Fibroblast of skin of scalp (primary cell): ENCODE measurements at regions not wholly inside any gene's neighbourhood (a gene's known extent, or its start where the extent isn't known, plus 50 kb on each side); places are given as distances from the start of the nearest gene placed in this dataset.

Experiments used
- DNase-seq: peaks from one replicate; pipeline ENCODE4 v3.0.0-alpha.2; 2013

DNA sequence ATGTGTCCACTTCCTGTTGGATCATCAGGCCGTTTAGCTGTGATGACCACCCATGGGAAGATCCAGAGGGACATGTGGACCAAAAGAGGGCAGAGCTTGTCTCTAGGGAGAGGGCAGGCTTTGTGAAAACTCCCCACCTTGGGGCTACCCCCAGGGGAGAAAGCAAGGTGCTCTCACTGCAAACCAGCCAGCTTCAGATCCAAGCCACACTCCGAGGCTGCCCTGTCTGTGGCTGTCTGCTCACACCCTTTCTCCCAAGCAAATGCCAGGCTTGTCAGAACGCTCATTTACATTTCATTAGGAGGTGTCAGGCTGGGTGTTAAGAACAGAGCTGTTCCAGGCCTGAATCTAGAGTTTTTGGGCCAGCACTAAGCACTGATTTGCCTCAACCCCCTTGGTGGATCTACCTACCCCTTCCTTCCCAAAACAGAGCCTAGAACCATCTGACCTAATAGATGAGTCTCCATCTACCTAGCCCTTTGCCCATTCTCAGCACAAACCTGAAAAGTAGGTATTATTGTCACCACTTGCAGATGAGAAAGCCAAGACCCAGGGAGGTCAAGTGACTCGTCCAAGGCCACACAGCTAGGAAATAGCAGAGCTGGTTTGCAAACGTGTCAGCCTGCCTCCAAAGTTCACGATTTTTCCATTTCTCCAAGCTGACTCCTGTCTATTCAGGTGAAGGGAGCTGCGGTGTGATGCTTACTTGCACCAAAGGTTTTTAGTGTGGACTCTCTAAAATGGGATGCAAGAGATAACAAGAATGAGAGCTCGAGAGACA lies 130.9 kb downstream of the EMX2 start:
- DNase-seq: no peak

DNA sequence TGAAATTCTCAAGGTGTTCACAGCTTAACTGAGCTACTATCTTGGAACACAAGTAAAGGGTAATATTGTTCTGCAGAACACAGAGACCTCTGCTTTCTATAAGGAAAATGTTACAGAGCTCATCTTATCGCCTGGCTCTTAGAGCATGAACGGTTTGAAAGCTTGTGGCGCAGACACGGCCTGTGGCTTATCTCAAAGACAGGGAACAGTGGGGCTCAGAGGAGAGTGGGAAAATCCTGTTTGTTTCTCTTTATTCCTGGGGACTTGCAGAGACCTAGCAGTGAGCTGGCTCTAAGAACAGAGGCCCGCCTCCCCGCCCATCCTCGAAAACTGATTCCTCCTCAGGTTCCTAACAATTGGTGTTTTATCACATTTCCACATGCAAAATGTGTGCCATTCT lies 131.7 kb downstream of the EMX2 start:
- no peak for DNase-seq

DNA sequence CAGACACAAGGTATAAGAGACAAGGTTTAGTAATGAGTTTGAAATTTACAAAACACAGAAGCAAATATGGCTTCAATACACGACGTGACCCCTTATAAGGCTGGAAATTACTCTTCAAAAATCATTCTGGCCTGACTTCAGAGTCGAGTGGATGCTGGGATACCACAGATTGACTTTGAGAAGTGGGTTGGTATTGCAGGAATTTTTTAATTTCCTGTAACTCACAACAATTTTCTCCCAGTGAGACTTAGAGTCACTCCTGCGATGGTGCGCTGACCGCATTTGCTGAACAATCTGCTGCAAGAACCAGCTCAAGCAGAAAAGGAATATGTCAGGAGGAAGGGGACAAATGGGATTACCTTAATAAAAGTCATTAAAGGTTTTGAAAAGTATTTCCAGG lies 132.1 kb downstream of the EMX2 start:
- DNase-seq: peak; percentile 56

DNA sequence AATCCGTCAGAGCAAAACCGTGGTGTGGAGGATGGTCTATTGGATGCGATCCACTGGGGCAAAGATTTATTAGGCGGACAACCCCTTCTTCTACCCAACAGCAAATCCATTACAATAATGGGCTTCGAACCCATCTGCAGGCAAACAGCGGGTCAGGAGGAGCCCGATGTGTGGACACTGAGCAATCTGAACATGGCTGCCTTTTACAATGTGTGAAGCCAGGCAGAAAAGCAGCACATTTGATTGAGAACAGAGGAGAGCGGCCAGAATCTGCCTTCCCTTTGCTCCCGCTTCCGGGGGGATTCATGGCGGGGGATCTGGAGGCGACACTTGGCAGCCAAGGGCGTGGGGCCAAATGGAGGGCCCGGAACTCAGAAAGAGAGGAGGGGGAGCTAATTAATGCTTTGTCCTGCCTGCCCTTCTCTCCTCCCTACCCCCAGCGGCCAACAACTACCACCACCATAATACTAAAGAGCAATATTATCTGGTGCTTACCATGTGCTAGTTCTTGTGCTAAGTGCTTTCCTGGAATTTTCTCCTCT lies 133.0 kb downstream of the EMX2 start:
- DNase-seq: no peak

DNA sequence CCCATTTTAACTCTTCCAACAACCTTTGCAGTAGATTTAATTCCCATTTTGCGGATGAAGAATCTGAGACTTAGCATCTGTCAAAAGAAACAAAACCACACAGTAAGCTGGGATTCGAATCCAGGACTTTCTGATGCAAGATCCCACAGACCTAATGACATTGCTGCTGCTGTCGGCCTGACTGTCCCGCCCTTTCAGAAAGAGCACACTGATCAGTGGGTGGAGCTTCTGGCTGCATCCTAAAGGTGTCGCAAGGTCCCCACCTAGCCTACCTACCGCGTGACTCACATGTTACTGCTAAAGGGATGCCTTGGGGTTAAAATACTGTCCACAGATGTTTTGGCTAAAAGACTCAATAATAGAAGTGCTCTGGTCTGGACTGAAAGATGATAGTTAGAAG lies 134.7 kb downstream of the EMX2 start:
- no peak for DNase-seq

DNA sequence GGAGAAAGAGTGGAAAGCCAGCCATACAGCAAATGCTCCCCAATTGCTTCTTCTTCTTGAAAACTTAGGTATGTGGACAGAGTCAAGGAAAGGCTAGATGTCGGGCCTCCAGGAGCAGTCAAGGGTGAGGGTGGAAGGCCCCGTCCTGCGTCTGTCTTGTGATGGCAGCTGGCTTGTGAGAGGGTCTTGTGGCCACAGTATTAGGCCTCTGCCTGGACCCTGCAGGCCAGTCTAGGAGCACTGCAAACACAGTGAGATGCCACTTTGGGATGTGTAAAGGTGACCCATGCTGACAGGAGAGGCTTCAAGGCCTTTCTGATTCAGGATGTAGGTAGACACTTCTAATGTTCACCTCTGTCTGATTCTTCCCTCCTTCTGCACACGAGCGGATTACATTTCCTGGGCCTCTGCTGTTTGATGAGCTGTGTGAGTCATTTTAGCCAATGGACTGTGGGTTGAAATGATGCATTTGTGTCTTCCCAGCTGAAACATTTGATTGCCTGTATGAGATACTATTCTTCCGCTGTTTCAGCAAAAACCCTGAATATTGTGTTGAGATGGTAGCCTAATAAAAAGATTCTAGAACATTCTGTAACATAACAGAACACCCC lies 135.4 kb downstream of the EMX2 start:
- DNase-seq: no peak

DNA sequence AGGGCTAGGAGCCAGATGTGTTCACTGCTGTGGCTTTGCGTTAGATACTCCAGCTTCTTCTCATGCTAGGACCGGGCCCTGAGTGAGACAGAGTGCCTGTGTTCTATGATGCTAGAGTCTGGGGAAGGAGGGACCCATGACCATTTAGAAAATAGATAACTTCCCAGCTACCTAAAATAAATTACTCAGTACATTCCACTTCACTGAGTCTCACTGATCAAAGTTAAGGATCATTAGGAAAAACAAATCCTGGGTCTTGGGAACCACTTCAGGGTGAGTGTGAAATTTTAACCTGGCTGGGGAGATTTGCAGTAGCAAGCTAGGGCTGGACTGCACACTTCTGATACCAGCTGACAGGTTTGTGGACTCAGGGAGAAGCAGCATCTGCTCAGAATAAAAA lies 138.1 kb downstream of the EMX2 start:
- DNase-seq: no peak

DNA sequence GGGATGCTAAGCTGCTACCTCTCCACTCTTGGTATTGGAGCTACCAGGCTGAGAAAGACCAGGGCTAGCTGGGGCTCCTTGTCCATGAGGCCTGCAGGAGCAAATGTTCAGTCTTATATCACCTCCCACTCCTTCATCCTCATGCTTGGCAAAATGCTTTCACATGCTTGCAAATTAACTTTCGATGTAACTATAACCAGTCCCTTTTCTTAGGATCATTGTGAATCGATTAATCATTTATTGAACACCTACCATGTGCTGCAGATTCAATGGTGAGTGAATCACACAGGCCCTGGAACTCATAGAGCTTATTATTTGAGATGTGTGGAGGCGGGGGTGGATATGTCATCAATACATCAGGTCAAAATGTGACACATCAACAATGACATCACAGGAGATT lies 138.6 kb downstream of the EMX2 start:
- no peak for DNase-seq

DNA sequence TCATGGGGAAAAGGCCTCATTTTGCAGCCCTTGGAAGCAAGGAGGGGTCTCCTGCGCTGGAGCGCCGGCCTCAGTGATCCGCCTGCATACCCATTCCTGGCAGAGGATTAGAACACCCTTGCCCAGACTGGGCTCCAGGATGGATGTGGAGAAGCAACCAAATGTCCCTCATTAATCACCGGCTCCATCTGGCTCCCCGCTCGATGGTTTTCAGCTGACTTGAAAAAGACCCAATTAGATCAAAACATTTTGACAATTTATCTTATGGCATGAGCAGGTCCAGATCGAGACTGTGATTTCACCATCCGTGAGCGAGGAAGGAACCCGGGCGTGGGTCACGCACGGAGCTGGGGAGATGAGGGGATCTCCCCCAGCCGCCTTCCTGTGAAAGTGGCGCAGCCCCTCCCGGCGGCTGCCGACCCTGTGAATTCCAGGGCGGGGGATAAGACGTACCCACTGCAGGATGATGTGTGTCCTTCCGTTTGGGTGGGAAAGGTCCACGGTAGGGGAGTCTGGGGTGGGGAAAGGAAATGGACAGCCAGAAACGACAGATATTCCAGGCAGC lies 141.6 kb downstream of the EMX2 start:
- DNase-seq: no peak

DNA sequence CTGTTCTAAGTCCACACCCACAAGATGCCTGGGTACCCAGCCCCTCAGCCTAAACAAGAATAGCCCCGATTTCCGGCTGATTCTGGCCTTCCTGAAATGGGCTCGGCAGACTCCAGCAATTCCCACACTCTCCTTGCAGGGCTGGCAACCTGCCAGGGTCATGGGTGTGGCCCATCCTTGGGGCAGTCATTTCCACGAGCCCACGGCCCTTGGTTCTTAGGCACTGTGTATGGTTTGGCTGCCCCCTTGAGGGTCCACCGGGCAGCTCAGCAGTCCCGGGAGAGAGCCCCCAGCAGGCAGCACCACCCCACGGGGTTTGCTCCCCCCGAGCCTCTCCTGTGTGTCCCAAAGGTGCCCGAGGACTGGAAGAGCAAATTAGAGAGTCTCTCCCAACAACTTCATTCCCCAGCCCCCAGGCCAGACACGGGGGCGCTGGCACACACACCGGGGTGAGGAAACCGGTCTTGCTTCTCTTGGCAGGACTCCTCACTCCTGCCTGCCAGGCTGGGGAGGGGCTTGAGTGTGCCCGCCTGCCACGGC lies 142.2 kb downstream of the EMX2 start:
- peak; percentile 70 for DNase-seq

DNA sequence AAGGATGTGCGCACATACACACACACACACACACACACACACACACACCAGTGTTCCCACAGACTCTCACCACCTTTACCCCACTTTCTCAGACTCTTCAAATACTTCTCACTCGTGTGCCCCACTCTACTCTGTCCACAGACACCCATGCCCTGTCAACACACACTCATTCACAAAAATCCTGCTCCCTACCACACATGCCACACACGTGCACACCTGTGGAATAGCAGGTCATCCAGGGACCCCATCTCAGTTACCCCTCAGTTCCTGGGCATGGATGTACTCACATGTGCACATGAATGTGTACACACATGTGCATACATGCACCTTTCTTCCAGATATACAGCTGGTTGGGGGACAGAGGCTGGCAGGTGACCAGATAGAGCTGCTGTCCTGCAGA lies 142.9 kb downstream of the EMX2 start:
- no peak for DNase-seq

DNA sequence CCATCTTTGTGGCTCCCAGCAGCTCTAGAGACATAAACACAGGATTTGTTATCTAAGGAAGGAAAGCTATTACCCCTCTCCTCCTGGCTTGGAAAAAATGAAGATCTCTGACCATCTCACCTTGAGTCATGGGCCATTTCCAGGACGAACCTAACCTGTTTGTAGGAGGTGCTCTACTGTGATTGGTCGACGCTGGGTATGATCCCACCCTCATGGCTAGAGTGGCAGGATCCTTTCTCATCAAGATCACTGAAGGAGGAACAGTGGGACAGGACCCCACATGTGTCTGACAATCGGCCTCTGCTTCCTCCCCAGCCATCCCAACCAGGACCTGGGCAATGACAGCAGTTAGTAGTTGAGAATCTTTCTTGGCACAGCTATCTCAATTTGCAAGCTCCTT lies 144.1 kb downstream of the EMX2 start:
- no peak for DNase-seq

DNA sequence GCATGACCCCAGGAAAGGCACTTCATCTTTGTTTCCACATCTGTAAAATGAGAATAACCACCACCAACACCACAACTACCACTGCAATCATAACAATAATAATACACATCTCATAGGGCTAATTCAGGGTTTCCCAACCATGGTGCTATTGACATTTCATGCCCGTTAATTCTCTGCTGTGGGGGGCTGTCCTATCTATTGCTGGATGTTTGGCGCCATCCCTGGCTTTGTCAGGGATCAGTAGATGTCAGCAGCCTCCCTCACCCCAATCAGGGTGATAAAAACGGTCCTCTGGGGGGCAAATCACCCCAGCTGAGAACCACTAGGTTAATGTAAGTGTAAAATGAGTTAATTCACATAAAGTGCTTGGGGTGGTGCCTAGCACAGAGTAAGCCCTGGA lies 145.8 kb downstream of the EMX2 start:
- DNase-seq: no peak

DNA sequence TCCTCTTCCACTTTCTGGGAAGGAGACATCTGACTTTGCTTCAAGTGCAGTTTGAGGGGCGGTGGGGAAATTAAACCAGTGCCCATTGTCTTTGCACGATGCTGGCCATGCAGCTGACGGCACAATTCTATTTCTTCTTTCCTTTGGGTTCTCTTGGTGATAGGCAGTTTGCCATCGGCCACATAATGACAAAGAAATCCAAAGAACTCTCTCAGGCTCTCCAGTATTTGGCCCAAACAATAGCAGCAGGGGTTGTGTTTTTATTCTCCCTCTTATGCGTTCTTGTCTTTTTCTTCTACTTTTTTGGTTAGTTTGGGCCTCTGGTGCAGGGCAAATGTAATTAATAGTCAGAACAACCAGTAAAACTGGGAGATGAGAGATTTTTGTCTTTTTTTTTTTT lies 147.0 kb downstream of the EMX2 start:
- peak; percentile 50 for DNase-seq

DNA sequence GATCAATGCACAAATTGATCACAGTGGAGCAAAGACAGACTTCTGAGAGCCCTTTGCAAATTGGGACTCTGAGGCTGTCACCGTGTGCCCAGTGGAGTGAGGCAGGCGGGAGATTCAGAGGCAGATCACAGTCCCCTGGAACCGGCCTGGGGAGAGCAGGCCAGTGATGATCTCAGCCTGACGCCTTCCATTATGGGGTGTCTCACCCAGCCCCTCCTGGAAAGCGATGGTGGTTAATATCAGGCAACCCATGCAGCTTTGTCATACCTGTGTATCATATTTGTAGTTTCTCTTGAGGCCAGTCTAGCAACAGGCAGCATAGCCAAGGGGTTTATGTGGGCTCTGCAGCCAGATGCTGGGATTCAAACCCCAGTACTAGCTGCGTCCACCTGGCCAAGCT lies 147.8 kb downstream of the EMX2 start:
- no peak for DNase-seq

DNA sequence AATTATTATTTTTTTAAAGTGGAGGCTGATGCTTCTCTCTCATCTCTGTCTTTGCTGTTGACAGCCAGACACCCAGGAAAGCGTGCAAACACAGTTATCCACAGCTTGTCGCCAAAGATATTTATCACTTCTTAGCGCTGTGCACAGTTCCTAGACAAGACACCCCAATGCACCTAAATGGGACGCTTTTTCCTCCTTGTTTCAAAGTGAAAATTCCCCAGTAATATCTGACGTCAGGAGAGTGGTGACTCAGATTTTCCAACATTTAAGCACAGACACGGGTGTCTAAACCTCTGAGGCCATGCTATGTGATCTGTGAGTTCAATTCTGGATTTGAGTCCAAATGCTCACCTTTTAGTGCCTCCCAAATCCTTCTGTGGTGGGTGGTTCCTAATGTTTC lies 151.6 kb downstream of the EMX2 start:
- peak; percentile 20 for DNase-seq

DNA sequence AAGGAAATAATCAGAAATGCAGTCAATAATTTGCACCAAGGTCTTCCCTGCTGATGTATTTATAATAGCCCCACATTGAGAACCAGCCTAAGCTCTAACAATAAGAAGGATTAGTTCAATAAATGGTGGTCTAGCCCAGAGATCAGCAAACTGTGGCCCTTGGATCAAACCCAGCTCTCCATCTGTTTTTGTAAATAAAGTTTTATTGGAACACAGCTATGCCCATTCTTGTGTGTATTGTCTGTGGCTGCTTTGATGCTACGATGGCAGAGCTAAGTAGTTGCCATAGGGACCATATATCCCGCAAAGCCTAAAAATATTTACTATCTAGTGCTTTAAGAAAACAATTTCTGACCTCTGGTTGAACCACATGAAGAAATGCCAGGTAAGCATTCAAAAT lies 154.9 kb downstream of the EMX2 start:
- no peak for DNase-seq

DNA sequence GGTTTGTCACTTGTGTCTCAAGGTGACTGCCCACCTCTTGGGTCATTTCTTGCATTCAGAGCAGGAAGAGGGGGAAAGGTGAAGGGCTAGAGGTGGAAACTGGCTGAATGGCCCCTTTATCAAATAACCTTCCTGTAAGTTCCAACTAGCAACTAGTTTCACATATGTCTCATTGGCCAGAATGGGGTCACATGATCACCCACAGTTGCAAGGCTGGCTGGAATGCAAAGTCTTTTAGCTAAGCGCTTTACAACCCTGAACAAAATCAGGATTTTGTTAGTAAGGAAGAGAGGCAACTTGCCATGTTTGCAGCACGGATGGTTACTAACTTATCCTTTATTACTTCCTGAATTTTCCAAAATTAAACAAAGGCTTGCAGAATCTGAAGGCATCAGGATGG lies 156.3 kb downstream of the EMX2 start:
- DNase-seq: no peak

DNA sequence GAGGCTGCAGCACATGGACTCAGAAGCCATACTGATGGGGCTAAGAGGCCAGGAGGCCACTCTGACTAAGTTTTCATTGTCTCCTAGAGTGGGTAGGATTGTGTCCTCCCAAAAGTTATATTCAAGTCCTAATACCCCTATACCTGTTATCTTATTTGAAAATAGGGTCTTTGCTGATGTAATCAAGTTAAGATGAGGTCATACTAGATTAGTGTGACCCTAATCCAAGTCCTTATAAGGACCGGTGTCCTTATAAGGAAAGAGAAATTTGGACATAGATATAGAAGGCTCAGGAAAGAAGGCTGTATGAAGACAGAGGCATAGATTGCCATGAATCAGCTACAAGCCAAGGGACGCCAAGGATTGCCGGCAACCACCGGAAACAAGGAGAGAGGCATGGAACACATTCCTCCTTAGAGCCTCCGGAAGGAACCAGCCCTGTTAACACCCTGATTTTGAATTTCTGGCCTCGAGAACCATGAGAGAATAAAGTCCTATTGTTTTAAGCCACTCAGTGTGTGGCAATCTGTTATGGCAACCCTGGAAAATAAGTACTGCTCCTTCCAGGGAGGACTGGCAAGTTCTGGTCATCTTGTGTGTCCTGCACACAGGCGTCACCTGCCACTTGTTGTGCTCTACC lies 157.0 kb downstream of the EMX2 start:
- DNase-seq: no peak

DNA sequence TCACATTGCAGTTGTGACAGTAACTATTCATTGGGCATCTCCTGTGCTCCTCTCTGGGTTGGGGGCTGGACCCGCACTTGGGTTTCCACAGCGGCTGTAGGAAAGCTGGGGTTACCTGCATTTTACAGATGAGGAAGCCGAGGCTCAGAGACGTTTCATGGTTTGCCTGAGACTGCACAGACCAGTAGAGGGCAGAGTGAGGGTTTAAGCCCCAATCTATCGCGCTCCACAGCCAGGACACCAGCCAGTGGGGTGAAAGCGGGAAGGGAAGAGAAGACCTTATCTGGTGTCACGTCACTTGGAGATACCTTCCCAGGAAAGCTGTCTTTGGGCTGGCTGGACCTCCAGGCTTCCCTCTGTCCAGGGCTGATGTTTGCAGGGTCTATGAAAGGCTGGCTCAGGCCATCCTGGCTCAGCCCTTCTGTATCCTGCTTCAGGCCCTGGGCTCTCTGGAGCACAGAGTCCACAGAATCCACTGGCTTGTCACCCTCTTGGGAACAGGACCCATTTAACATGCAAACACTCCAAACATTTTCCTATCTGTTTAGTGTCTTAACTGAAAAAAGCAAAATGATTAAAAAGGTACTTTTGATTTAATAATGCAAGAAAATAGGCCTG lies 167.7 kb downstream of the EMX2 start:
- no peak for DNase-seq

DNA sequence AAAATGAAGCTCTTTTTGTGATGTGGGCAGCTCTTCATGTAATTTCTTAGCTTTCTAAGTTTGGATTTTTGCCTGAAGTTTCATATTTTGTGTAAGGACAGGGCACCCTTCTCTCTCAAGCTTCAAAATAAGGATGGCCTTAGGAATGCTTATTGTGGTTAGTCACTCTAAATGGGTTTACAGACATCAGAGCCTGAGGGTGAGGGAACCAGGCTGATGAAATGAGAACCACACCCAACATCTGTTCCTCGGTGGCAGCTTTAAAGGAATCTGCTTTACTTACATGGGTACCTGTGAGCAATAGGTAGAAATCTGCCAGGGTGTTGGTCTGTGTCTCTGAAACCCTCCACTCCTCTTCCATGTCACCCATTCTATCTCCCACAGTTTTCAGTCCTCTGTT lies 174.3 kb downstream of the EMX2 start:
- DNase-seq: no peak

DNA sequence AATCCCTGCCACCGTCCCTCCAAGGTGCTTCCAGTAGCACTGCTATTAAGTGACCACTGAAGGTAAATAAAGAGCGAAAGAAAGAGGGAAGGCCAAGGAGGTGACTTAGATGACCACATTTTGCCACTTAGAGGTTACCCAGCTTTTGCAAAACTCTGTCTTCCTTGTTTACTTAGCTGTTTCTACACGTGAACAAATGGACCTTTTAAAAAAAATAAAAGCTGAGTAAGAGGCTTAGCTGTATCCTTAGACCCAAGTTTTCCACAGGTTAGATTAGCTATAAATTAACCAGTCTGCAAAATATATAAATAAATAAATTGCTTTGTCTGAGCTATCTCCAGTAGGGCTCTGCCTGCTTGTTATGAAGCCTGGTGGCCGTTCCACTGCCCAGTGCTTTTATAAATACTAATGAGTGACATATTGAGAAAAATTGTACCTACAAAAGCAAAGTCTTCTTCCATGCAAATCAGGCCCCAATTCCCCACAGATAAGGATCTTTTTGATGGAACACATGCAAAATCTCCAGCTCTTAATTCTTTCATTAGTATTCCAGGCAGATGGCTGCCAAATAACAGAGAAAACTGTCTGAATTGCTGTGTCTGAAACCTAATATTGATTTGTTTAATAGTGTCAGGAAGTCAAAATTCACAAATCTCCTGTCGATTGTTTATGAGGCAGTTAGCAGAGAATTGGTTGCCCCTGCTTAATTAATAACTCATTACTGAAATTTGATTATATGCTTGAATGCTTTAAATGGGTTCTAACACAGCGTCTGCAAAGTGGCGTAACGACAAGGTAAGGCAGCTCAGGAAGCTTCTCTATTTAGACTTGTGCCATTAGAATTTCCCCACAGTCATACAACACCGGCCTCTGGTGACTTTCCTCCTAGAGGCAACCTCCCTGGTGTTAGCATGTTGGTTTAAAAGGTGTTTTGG lies 176.7 kb downstream of the EMX2 start:
- no peak for DNase-seq
